ENCODE measurements at regions not wholly inside any gene's neighbourhood (a gene's known extent, or its start where the extent isn't known, plus 50 kb on each side); places are given as distances from the start of the nearest gene placed in this dataset.

DNA sequence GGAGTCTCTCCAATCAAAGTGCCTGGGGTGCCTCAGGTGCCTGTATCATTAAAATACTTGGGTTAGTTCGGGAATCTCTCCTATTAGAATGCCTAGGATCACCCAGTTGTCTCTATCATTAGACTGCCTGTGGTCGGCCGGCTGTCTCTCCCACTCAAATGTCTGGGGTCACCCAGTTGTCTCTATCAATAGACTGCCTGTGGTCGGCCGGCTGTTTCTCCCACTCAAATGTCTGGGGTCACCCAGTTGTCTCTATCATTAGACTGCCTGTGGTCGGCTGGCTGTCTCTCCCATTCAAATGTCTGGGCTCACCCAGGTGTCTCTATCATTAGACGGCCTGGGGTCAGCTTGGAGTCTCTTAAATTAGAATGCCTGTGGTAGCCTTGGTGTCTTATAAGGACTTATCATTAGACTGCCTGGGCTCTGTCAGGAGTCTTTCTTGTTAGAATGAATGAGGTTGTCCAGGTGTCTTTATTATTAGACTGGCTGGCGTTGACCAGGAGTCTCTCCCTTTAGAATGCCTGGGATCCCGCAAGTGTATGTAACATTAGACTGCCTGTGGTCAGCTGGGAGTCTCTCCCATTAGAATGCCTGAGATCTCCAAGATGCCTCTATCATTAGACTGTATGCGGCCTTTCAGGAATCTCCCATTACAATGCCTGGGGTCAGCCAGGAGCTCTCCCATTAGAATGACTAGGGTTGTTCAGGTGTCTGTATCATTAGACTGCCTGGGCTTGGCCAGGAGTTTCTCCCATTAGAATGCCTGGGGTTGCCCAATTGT, 1555.5 kb downstream of the UQCRFS1 start:
- intact Hi-C loops (cut with micrococcal nuclease), result no loop called here
- no peak for FAIRE-seq
- no peak overlapping the region for H3K4me3 ChIP-seq (replicated peaks in 1 of 3; ENCODE audit: insufficient read depth in 1 of 3, low read depth in 1 of 3, low read length in 3 of 3)
- H3K27me3 ChIP-seq (ENCODE audit: control insufficient read depth in 2 of 2, insufficient read depth in 2 of 2, low read length in 2 of 2), result no peaks in the 10 kb centered on the region
- H3K27ac ChIP-seq (ENCODE audit: insufficient read depth, low read depth, low read length), result no peak overlapping the region
- no peaks in the 10 kb centered on the region for H3K36me3 ChIP-seq (ENCODE audit: control insufficient read depth in 2 of 2, extremely low read depth in 1 of 2, insufficient read depth in 2 of 2, low read length in 2 of 2)
- H3K9ac ChIP-seq (replicated peaks; ENCODE audit: extremely low read depth, insufficient read depth, low read length), result no peak overlapping the region
- H3K9me3 ChIP-seq (replicated peaks; ENCODE audit: control insufficient read depth, insufficient read depth, low read length), result no peaks in the 10 kb centered on the region
- no peaks in the 10 kb centered on the region for H3K9me1 ChIP-seq (replicated peaks; ENCODE audit: control insufficient read depth, extremely low read depth, insufficient read depth, low read length)
- TF ChIP-seq POLR2A (IDR thresholded peaks at IDR 0.05; ENCODE audit: low read depth, low read length), result no peak
- no peak for TF ChIP-seq JUN (IDR thresholded peaks at IDR 0.05; ENCODE audit: borderline replicate concordance, insufficient read depth, insufficient read length, low read depth)
- TF ChIP-seq POLR2AphosphoS5 (IDR thresholded peaks at IDR 0.05; ENCODE audit: insufficient read depth, low read depth, low read length), result no peak
- no peak for TF ChIP-seq GATA2 (IDR thresholded peaks at IDR 0.05; ENCODE audit: insufficient read depth, insufficient read length, low read depth, low read length)
- TF ChIP-seq, protein P1, sequence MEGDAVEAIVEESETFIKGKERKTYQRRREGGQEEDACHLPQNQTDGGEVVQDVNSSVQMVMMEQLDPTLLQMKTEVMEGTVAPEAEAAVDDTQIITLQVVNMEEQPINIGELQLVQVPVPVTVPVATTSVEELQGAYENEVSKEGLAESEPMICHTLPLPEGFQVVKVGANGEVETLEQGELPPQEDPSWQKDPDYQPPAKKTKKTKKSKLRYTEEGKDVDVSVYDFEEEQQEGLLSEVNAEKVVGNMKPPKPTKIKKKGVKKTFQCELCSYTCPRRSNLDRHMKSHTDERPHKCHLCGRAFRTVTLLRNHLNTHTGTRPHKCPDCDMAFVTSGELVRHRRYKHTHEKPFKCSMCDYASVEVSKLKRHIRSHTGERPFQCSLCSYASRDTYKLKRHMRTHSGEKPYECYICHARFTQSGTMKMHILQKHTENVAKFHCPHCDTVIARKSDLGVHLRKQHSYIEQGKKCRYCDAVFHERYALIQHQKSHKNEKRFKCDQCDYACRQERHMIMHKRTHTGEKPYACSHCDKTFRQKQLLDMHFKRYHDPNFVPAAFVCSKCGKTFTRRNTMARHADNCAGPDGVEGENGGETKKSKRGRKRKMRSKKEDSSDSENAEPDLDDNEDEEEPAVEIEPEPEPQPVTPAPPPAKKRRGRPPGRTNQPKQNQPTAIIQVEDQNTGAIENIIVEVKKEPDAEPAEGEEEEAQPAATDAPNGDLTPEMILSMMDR (IDR thresholded peaks at IDR 0.05; ENCODE audit: extremely low read depth in 1 of 2, insufficient read depth in 1 of 2, low read depth in 1 of 2, low read length in 2 of 2), result no peak
- TF ChIP-seq EZH2 (IDR thresholded peaks at IDR 0.05; ENCODE audit: borderline replicate concordance, low read depth, low read length, severe bottlenecking), result no peak
- TF ChIP-seq, protein P2, sequence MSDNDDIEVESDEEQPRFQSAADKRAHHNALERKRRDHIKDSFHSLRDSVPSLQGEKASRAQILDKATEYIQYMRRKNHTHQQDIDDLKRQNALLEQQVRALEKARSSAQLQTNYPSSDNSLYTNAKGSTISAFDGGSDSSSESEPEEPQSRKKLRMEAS (IDR thresholded peaks at IDR 0.05; ENCODE audit: insufficient read depth, insufficient read length), result no peak
- no peak for TF ChIP-seq MYC (IDR thresholded peaks at IDR 0.05; ENCODE audit: low read depth, low read length)
- no peak for TF ChIP-seq FOS (IDR thresholded peaks at IDR 0.05; ENCODE audit: borderline replicate concordance, insufficient read depth, low read length)
- H3K4me2 ChIP-seq (ENCODE audit: insufficient read depth, low read length), result no peak overlapping the region
- no peaks in the 10 kb centered on the region for H4K20me1 ChIP-seq (replicated peaks; ENCODE audit: control insufficient read depth, extremely low read depth, insufficient read depth, low read length)
- no peak overlapping the region for H2AFZ ChIP-seq (ENCODE audit: low read depth, low read length)
- H3K79me2 ChIP-seq (ENCODE audit: control insufficient read depth, insufficient read depth, low read length), result no peaks in the 10 kb centered on the region
- no peaks in the 10 kb centered on the region for H3K4me1 ChIP-seq (ENCODE audit: control insufficient read depth, extremely low read depth, insufficient read depth, low read length)
- POLR2A ChIA-PET, result no interaction called here
- DNase-seq (ENCODE audit: low read depth, low spot score), result no peak
- dilution Hi-C loops (cut with MboI; ENCODE audit: extremely low pct_ligation_motif_present, low sequenced_read_pairs), result no loop called here
- BruUV-seq (replicated peaks), result no TSS peak
- CTCF ChIA-PET, result no interaction called here

Measured in endothelial cell of umbilical vein (primary cell).